ACHN (cell line): ENCODE measurements at regions not wholly inside any gene's neighbourhood (a gene's known extent, or its start where the extent isn't known, plus 50 kb on each side); places are given as distances from the start of the nearest gene placed in this dataset.

Experiments
- DNase-seq: peaks from one replicate; pipeline ENCODE4 v3.0.0-alpha.2; 2015
- in situ Hi-C: cut with HindIII; loops from 2 replicates; pipeline ENCODE4 v1.10.0; 2017; ENCODE audit warnings: low sequenced_read_pairs, low pct_ligation_motif_present, low pct_unique_long_range_greater_than_20kb

DNA sequence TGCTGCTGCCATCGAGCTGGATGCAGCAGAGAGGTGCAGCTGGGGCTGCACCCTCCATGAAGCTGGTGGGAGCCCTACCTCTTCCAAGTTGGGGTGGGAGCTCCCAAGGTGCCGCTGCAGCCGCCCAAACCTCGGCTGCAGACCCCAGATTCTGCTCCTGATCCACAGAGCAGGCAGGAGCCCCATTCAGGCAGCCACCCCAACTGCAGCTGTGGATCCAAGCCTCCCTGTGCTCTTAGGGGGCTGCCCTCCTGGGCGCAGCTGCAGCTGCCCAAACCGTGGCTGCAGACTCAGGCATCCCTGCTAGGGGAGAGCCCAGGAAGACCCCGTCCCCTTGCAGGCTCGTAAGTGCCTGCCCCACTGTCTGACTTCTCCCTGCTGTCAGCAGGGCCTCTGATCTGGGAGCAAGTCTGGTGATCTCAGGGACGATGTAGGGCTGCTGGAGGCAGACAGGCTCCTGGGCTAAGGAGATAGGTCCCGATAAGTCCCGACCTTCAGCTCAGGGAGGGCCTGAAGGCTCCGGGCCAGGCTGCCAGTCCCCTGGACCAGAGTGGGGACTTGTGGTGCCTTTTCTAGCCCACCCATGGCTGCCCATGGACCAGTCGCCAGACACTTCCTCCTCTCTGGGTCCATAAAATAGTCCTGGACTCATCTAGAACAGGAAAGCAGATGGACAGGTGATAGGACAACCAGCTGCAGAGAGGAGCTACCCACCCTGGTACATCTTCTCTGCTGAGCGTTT lies 767.1 kb upstream of the CDH7 start:
- in situ Hi-C loops, result no loop called here
- DNase-seq, result no peak

DNA sequence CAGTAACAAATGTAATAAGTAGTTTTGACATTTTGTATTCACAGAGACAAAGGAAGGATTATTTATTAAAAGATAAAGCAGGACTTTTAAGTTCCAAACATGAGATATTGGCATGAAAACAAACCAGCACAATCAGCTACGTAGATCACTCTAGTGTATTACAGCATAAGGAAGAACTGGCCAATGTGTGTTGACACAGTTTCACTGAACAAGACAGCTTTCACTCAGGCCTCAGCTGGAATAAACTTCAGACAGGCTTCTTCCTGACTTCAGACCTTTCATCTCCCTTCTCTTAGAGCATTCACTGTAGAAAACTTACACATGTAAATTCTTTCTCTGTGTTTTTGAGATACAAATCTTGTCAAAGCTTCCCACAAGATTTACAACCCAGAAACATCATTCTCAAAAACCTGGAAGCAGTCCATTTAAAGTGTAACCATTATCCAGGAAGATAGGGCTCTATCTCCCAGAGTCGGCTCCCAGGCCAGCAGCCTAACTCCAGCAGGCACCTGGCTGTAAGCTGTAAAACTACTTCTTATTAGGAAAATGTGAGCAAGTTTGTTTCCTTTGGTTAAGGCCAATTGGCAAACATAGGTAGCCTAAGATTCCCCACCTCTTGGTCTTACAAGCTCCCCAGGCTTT lies 768.3 kb upstream of the CDH7 start:
- in situ Hi-C loops, result no loop called here
- DNase-seq, result no peak

DNA sequence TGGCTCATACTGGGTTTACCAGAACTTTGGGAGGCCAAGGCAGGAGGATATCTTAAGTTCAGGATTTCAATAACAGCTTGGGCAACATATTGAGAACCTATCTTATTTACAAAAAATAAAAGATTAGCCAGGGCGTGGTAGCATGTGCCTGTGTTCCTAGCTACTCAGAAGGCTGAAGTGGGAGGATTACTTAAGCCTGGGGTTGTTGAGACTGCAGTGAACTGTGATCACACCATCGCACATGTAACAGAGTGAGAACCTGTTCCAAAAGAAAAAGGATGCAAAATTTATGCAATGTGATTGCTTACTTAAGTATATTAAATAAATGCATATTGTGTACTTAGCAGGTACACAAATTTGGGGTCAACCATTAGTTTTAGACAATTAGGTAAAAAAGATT lies 768.9 kb upstream of the CDH7 start:
- in situ Hi-C loops, result no loop called here
- no peak for DNase-seq

DNA sequence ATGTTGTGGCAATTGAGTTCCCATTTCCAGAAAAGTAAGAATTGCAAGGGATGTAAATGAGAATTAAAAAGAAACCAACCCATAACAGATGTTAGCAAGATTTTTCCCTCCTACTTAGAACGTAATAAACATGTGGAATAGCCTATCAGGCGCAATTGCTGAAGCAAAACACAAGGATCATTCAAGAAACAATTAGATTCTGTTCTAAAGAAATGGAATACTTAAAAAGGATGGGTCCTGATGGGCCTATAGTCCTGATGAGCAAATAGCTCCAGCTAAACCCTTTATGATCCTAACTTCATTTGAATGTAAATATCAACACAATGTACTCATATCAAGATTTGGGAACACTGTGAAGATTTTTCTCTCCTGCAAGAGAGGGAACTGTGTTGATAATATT lies 771.0 kb upstream of the CDH7 start:
- DNase-seq, result no peak
- in situ Hi-C loops, result no loop called here

DNA sequence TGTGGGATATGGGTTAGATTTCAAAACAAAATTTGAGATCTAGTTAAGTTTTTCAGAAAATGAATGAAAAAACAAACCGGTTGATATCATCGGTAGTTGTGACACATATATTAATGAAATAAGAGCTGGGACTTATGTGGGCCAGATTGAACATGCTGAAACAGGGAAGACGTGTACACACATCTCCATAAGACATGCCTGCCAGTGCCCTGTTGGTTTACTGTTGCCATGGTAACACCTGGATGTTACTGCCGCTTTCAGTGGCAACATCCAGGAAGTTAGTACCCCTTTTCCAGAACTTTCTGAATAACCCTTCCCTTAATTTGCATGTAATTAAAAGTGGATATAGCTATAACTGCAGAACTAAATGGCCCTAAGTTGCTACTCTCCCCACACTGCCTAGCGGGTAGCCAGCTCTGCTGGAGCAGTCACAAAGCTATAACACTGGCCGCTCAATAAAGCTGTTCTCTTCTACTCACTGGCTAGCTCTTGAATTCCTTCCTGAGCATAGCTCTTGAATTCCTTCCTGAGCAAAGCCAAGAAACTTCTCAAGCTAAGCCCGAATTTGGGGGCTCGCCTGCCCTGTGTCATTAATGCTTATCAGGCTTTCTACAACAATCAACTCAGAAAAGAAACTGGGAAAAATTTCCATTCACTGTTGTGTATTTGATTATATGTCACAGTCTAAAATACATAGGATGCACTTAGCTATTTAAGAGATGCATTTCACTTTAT lies 776.3 kb upstream of the CDH7 start:
- DNase-seq, result no peak
- in situ Hi-C loops, result no loop called here

DNA sequence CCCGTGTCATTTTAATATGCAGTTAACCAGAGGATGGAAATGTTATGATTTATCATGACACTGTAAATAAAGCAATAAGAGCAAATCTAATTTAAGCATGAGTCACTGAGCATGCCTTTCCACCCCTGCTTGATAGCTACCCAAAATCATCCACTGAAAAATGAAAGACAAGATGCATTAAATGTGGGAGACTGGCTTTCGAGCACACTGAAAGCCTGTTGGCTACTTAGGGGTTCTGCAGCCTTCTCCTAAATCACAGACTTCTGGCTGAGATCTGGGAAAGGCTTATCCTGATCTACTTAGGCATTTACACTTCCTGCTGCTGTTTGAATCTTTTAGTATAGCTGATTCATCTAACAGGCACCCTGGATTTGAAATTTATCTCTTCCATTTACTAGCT lies 778.3 kb upstream of the CDH7 start:
- DNase-seq, result no peak
- in situ Hi-C loops, result no loop called here

- DNase-seq, result no peak
- in situ Hi-C loops, result no loop called here
Measured at GRCh38 chr18:64966667-64967066, 784.1 kb upstream of the CDH7 start.

GRCh38 chr18:64956465-64956864 lies 794.3 kb upstream of the CDH7 start:
- in situ Hi-C loops, result no loop called here
- DNase-seq, result no peak

DNA sequence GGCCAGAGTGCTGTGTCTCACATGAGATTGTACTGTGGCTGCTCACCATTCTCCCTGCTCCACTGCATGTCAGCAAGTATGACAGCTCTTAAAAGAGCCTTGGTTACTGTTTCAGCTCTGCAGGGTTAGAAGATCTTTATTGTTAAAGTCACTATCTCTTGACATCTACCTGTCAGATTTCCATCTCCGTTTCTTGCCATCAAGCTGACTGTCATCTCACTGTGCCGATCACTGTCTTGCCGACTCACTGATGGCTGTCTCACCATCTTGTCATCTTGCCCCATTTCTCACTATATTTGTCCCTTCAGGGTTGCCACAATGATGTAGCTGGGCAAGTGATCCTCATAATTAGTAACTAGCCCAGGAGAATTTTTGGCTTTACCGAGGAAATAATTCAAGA lies 800.9 kb upstream of the CDH7 start:
- in situ Hi-C loops, result no loop called here
- no peak for DNase-seq

GRCh38 chr18:64936671-64937070 lies 787.8 kb upstream of the LINC00305 start:
- DNase-seq, result no peak
- in situ Hi-C loops, result no loop called here

DNA sequence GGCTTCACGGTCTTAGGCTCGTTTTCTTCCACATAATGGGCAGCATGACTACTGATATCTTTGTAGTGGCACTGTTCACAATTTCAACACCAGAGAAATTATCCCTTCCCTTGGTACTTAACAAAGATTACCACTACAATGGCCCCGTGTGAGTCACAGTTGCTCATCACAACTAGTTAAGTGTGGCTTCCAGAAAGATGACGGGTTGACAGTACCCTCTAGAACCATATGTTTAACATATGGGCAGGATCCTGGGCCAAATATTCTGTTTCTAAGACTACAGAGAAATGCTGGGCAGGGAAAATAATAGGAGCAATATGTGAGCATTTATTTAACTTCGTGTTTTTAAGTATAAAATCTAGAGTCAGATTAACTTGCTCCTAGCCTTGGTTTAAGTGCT lies 780.1 kb upstream of the LINC00305 start:
- DNase-seq, result no peak
- in situ Hi-C loops, result no loop called here

GRCh38 chr18:64919971-64920570 lies 771.2 kb upstream of the LINC00305 start:
- in situ Hi-C loops, result no loop called here
- DNase-seq, result no peak

DNA sequence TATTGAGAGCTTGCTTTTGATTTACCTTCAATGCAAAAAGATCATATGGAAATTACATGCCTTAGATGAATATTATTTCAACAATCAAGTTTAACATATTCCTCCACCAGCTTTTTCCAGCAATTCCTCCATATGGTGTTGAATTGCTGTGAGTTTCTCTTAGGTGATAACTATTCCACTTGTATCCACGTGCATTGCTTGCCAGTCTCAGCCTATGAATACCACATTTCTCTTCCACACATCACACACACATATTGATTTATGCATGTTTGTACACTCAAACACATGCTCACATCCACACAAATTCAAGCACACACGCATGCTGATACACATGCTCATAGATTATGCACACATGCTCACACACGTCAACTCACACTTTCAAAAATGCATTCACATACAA lies 770.0 kb upstream of the LINC00305 start:
- DNase-seq, result no peak
- in situ Hi-C loops, result no loop called here

DNA sequence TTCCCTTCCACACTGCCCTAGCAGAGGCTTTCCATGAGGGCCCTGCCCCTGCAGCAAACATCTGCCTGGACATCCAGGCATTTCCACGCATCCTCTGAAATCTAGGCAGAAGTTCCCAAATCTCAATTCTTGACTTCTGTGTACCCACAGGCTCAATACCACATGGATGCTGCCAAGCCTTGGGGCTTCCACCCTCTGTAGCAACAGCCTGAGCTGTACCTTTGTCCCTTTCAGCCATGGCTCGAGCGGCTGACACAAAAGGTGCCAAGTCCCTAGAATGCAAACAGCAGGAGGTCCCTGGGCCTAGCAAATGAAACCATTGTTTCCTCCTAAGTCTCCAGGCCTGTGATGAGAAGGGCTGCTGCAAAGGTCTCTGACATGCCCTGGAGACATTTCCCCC lies 744.5 kb upstream of the LINC00305 start:
- in situ Hi-C loops, result no loop called here
- DNase-seq, result no peak

DNA sequence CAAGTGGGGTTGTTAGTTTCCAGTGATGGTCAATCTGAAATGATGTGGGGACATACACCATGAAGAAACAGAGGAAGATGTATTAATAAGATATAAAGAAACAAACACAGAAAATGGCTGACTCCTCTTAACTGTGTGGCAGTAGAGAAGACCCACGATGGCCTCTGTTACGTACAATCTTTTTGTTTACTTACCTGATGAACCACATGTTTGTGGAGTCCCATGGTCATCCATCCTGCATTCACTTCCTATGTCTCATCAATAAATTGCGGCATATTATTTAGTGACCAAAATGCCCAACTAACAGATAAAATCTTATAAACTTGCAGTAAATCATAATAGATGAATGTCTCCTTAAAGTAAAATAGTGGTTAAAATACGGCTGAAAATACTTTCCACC lies 740.1 kb upstream of the LINC00305 start:
- in situ Hi-C loops, result no loop called here
- no peak for DNase-seq

DNA sequence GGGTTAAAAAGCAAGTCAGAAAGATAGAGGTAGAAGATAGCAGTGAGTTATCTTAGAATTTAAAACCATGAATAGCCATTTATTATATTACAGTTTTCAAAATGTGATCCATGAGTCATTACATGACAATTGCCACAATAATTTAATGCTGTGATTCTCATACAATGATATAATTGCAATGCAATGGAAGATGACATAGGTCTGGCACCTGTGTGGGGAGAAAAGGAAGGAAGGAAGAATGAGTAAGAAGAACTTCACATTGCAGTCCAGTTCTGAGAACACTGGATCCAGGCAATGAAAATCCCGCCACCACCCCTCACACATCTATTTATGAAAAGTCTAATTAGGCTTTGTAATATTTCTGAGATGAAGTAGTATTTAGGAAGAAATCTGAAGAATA lies 738.1 kb upstream of the LINC00305 start:
- DNase-seq, result no peak
- in situ Hi-C loops, result no loop called here

DNA sequence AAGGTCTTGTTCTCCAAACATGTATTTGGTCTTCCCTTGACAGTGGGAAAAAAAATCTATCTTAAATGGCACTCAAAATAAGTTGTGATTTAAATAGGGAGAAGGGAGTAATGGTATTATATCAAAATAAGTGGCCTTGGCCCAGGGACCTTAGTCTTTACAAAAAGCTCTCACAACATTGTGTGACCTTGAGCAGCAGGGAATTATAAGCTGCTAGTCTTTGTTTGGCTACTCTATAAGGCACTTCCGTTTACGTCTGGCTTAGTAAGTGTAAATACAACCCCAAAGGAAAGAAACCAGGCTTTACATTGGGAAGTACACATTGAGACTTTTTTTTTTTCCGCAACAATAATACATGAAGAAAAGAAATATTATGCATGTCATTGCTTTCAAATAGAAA lies 734.0 kb upstream of the LINC00305 start:
- no peak for DNase-seq
- in situ Hi-C loops, result no loop called here

DNA sequence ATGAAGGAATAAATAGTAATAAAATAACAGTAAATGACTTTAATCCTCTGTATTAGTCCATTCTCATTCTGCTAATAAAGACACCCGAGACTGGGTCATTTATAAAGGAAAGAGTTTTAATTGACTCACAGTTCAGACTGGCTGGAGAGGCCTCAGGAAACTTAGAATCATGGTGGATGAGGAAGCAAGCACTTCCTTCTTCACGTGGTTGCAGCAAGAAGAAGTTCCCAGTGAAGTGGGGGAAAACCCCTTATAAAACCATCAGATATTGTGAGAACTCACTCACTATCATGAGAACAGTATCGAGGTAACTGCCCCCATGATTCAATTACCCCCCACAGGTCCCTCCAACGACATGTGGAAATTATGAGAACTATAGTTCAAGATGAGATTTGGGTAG lies 727.9 kb upstream of the LINC00305 start:
- DNase-seq, result no peak
- in situ Hi-C loops, result no loop called here

DNA sequence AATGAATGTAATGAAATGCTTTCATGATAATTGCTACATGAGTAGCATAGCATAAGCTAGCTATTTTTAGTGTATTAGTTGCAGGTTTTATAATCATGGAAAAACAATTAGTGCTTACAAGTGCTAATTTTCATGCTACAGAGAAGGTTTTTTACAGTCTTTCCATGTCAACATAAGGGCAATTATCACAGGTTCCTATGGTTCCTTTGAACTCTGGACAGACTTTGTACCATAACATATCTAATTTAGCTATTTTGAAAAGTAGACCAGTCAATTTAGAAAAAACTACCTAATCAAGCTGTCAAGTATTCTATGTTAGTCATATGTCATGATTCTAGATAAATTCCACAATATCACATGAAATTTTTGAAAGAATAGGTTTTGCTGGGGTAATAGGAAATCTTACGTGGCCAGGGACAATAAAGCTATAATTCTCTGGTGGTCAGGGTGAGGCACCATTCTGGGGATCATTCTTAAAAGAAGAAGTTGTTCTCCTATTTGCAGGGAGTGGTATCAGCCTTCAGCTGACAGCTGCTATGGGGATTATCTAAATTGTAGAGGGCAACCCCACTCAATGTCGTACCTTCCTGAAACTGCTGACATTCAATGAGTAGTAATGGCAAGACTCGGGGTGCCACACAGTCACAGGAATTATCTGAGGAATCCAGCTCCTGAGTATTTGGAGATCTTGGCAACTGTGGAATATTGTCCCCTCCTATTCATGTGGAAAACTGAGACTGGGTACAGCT lies 724.0 kb upstream of the LINC00305 start:
- DNase-seq, result no peak
- in situ Hi-C loops, result no loop called here
